Stimulated activated memory B cell treated with anti-CD40 and anti-IgM and Interleukin-4, amounts not matched to agents 10 μg/mL and 1 μg/mL and 100 μg/mL, for 72 hours (primary cell): ENCODE measurements at regions not wholly inside any gene's neighbourhood (a gene's known extent, or its start where the extent isn't known, plus 50 kb on each side); places are given as distances from the start of the nearest gene placed in this dataset.

ENCODE experiments used
- ATAC-seq: fragments of 150-1000 bp; cut with Tn5 transposase; 2 replicates; pipeline ENCODE4 v1.10.0; 2021
- H3K27ac Mint-ChIP-seq: one replicate; pipeline ENCODE4 v1.8.0; 2022; ENCODE audit warnings: mild to moderate bottlenecking, mixed read lengths
- H3K27me3 Mint-ChIP-seq: one replicate; pipeline ENCODE4 v1.8.0; 2022; ENCODE audit warnings: mixed read lengths
- H3K36me3 Mint-ChIP-seq: one replicate; pipeline ENCODE4 v1.8.0; 2022; ENCODE audit warnings: mixed read lengths
- H3K4me1 Mint-ChIP-seq: one replicate; pipeline ENCODE4 v1.8.0; 2022; ENCODE audit warnings: mixed read lengths
- H3K4me3 Mint-ChIP-seq: one replicate; pipeline ENCODE4 v1.8.0; 2022; ENCODE audit warnings: mild to moderate bottlenecking, moderate library complexity, mixed read lengths
- H3K9me3 Mint-ChIP-seq: one replicate; pipeline ENCODE4 v1.8.0; 2022; ENCODE audit warnings: mixed read lengths

GRCh38 chr10:93165367-93165766 lies 91.7 kb downstream of the CYP26A1 start:
- peaks cover 11% of the 10 kb centered on the region for H3K36me3 Mint-ChIP-seq
- peaks cover 8% of the 10 kb centered on the region for H3K9me3 Mint-ChIP-seq
- no peak overlapping the region for H3K27ac Mint-ChIP-seq
- H3K27me3 Mint-ChIP-seq = peaks cover 46% of the 10 kb centered on the region
- no peak overlapping the region for H3K4me3 Mint-ChIP-seq
- H3K4me1 Mint-ChIP-seq = peaks cover 11% of the 10 kb centered on the region
- no peak for ATAC-seq

- Mint-ChIP-seq H3K9me3 (peaks cover 10% of the 10 kb centered on the region), H3K4me3 (no peak overlapping the region), H3K4me1 (peaks cover 11% of the 10 kb centered on the region), H3K27ac (no peak overlapping the region), H3K27me3 (peaks cover 50% of the 10 kb centered on the region), H3K36me3 (peaks cover 15% of the 10 kb centered on the region)
- ATAC-seq = no peak
Measured at GRCh38 chr10:93166134-93166533, 92.4 kb downstream of the CYP26A1 start.

- no peak overlapping the region for H3K27ac Mint-ChIP-seq
- peaks cover 15% of the 10 kb centered on the region for H3K36me3 Mint-ChIP-seq
- no peaks in the 10 kb centered on the region for H3K4me1 Mint-ChIP-seq
- ATAC-seq = no peak
- no peak overlapping the region for H3K4me3 Mint-ChIP-seq
- peaks cover 7% of the 10 kb centered on the region for H3K9me3 Mint-ChIP-seq
- peaks cover 24% of the 10 kb centered on the region for H3K27me3 Mint-ChIP-seq
Measured at GRCh38 chr10:93171837-93172236, 98.1 kb downstream of the CYP26A1 start.

- Mint-ChIP-seq H3K9me3 (peaks cover 7% of the 10 kb centered on the region), H3K4me1 (no peaks in the 10 kb centered on the region), H3K4me3 (no peak overlapping the region), H3K27me3 (peaks cover 11% of the 10 kb centered on the region), H3K27ac (no peak overlapping the region), H3K36me3 (peaks cover 10% of the 10 kb centered on the region)
- ATAC-seq = no peak
Measured at GRCh38 chr10:93173967-93174845, 100.5 kb downstream of the CYP26A1 start.

GRCh38 chr10:93175490-93175889 lies 101.8 kb downstream of the CYP26A1 start:
- H3K36me3 Mint-ChIP-seq = peaks cover 2% of the 10 kb centered on the region
- H3K27me3 Mint-ChIP-seq = peaks cover 3% of the 10 kb centered on the region
- peaks cover under 1% of the 10 kb centered on the region for H3K9me3 Mint-ChIP-seq
- no peak overlapping the region for H3K27ac Mint-ChIP-seq
- no peak for ATAC-seq
- H3K4me1 Mint-ChIP-seq = no peaks in the 10 kb centered on the region
- H3K4me3 Mint-ChIP-seq = no peak overlapping the region

GRCh38 chr10:93177511-93177910 lies 103.8 kb downstream of the CYP26A1 start:
- H3K27ac Mint-ChIP-seq = no peak overlapping the region
- no peaks in the 10 kb centered on the region for H3K9me3 Mint-ChIP-seq
- no peak overlapping the region for H3K4me3 Mint-ChIP-seq
- no peaks in the 10 kb centered on the region for H3K27me3 Mint-ChIP-seq
- no peaks in the 10 kb centered on the region for H3K4me1 Mint-ChIP-seq
- no peaks in the 10 kb centered on the region for H3K36me3 Mint-ChIP-seq
- ATAC-seq = no peak

GRCh38 chr10:93178226-93178625 lies 104.5 kb downstream of the CYP26A1 start:
- Mint-ChIP-seq H3K36me3 (no peaks in the 10 kb centered on the region), H3K4me1 (no peaks in the 10 kb centered on the region), H3K4me3 (no peak overlapping the region), H3K27me3 (no peaks in the 10 kb centered on the region), H3K27ac (no peak overlapping the region), H3K9me3 (no peaks in the 10 kb centered on the region)
- ATAC-seq = no peak

- H3K4me3 Mint-ChIP-seq = no peak overlapping the region
- no peak overlapping the region for H3K27ac Mint-ChIP-seq
- no peaks in the 10 kb centered on the region for H3K36me3 Mint-ChIP-seq
- H3K4me1 Mint-ChIP-seq = no peaks in the 10 kb centered on the region
- peaks cover 8% of the 10 kb centered on the region for H3K27me3 Mint-ChIP-seq
- no peak for ATAC-seq
- H3K9me3 Mint-ChIP-seq = peaks cover 6% of the 10 kb centered on the region
Measured at GRCh38 chr10:93180482-93180931, 106.8 kb downstream of the CYP26A1 start.

- no peak for ATAC-seq
- no peak overlapping the region for H3K27ac Mint-ChIP-seq
Measured at GRCh38 chr10:93181271-93182048, 107.8 kb downstream of the CYP26A1 start.

GRCh38 chr10:93182049-93182327 lies 108.3 kb downstream of the CYP26A1 start:
- H3K4me3 Mint-ChIP-seq = no peak overlapping the region
- H3K36me3 Mint-ChIP-seq = no peaks in the 10 kb centered on the region
- ATAC-seq = no peak
- H3K27me3 Mint-ChIP-seq = peaks cover 12% of the 10 kb centered on the region
- H3K27ac Mint-ChIP-seq = no peak overlapping the region
- H3K4me1 Mint-ChIP-seq = no peaks in the 10 kb centered on the region
- H3K9me3 Mint-ChIP-seq = peaks cover 6% of the 10 kb centered on the region

More at GRCh38 chr10:93181271-93182048, 107.8 kb downstream of the CYP26A1 start:
- no peak overlapping the region for H3K4me3 Mint-ChIP-seq
- H3K4me1 Mint-ChIP-seq = no peaks in the 10 kb centered on the region
- H3K27me3 Mint-ChIP-seq = peaks cover 12% of the 10 kb centered on the region
- no peaks in the 10 kb centered on the region for H3K36me3 Mint-ChIP-seq
- peaks cover 6% of the 10 kb centered on the region for H3K9me3 Mint-ChIP-seq

GRCh38 chr10:93182790-93183189 lies 109.1 kb downstream of the CYP26A1 start:
- Mint-ChIP-seq H3K9me3 (peaks cover 6% of the 10 kb centered on the region), H3K27ac (no peak overlapping the region), H3K36me3 (no peaks in the 10 kb centered on the region), H3K4me3 (no peak overlapping the region), H3K27me3 (peaks cover 19% of the 10 kb centered on the region), H3K4me1 (no peaks in the 10 kb centered on the region)
- no peak for ATAC-seq

- Mint-ChIP-seq H3K27ac (no peak overlapping the region), H3K27me3 (peaks cover 37% of the 10 kb centered on the region), H3K4me3 (no peak overlapping the region), H3K4me1 (no peaks in the 10 kb centered on the region), H3K36me3 (no peaks in the 10 kb centered on the region), H3K9me3 (peaks cover 6% of the 10 kb centered on the region)
- ATAC-seq = no peak
Measured at GRCh38 chr10:93186653-93187052, 113.0 kb downstream of the CYP26A1 start.

GRCh38 chr10:93189944-93190343 lies 116.3 kb downstream of the CYP26A1 start:
- no peak for ATAC-seq
- Mint-ChIP-seq H3K9me3 (peaks cover 5% of the 10 kb centered on the region), H3K36me3 (no peaks in the 10 kb centered on the region), H3K27ac (no peak overlapping the region), H3K4me3 (no peak overlapping the region), H3K4me1 (no peaks in the 10 kb centered on the region), H3K27me3 (peaks cover 35% of the 10 kb centered on the region)

- H3K36me3 Mint-ChIP-seq = no peaks in the 10 kb centered on the region
- no peak for ATAC-seq
- no peak overlapping the region for H3K4me3 Mint-ChIP-seq
- H3K27me3 Mint-ChIP-seq = peaks cover 31% of the 10 kb centered on the region
- no peaks in the 10 kb centered on the region for H3K4me1 Mint-ChIP-seq
- H3K27ac Mint-ChIP-seq = no peak overlapping the region
- peaks cover 1% of the 10 kb centered on the region for H3K9me3 Mint-ChIP-seq
Measured at GRCh38 chr10:93190372-93190771, 116.7 kb downstream of the CYP26A1 start.

GRCh38 chr10:93193906-93194305 lies 120.2 kb downstream of the CYP26A1 start:
- Mint-ChIP-seq H3K27me3 (peaks cover 9% of the 10 kb centered on the region), H3K27ac (no peak overlapping the region)
- ATAC-seq = no peak

More at GRCh38 chr10:93193906-93194305, 120.2 kb downstream of the CYP26A1 start:
- H3K9me3 Mint-ChIP-seq = no peaks in the 10 kb centered on the region
- H3K4me3 Mint-ChIP-seq = no peak overlapping the region
- H3K4me1 Mint-ChIP-seq = peaks cover 7% of the 10 kb centered on the region
- no peaks in the 10 kb centered on the region for H3K36me3 Mint-ChIP-seq
